ENCODE measurements at regions not wholly inside any gene's neighbourhood (a gene's known extent, or its start where the extent isn't known, plus 50 kb on each side); places are given as distances from the start of the nearest gene placed in this dataset.
"Not testable (repeated sequence)": the region's sequence is repeated elsewhere in the genome, so short reads cannot be mapped to it uniquely, and the experiment has no call there.

DNA sequence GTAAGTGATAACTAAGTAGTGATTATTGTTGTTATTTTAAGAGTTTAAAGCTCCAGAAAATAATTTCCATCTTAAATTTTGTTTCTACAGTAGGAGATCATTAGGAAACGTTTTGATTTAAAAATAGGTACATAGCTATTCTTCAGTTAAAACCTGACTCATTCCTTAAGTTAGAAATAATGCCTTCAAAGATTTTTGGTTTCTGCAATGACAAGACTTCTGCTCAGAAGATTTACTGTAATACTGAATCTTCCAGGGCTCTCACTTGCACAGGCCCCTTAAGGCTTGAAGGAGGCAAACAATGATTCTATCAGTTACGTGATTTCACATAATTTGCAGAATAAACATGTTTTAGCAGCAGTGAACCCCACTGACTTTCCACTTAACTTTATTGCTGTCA, 333.7 kb downstream of the RAD51AP2 start:
- DNase-seq = no peak

DNA sequence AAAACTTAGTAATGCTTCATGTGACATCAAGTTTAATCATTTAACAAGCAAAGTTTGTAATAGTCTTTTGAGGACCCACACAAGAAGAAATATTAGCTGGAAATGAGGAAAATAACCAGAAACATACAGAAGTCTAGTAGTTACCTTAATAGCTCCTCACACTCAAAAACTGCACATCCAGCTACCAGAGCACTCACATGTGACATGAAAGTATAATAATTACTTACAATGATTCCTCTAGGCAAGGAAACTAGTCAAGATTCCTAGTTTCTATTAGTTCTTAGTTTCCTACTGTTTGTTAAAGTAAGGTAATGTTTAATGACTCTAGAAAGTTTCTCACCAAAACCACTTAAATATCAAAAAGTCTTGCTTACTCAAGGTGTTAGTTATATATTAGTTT, 335.8 kb downstream of the RAD51AP2 start:
- no peak for DNase-seq

DNA sequence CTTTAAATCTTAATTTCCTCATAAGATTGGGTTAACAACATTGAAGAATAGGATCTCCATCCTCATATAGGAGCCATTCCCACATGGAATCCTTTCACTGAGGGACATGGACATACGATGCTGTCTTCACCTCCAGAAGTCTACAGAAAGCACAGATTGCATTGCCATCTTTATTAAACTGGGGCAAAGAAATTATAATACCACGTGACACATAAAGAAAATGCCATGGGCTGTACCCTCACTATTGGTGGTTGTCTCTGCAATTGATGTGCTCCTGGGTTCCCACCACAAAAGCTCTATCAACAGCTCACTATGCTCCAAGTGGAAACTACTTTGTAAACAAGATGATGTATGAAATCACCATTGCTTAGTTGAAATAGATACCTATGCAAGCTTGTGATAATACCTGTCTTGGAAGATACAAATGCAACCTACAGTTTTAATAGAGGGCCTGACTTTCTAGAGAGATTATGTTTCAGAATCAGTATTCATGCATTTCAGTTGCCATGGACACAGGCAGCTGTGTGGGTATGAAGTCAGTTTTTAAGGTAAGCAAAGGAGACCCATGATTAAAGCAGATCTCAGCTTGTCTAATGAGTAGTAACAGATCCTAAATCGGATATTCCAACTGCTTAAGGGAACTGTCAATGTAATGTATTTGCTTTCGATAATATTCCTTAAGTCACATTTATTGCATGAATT, 337.0 kb downstream of the RAD51AP2 start:
- DNase-seq = no peak

DNA sequence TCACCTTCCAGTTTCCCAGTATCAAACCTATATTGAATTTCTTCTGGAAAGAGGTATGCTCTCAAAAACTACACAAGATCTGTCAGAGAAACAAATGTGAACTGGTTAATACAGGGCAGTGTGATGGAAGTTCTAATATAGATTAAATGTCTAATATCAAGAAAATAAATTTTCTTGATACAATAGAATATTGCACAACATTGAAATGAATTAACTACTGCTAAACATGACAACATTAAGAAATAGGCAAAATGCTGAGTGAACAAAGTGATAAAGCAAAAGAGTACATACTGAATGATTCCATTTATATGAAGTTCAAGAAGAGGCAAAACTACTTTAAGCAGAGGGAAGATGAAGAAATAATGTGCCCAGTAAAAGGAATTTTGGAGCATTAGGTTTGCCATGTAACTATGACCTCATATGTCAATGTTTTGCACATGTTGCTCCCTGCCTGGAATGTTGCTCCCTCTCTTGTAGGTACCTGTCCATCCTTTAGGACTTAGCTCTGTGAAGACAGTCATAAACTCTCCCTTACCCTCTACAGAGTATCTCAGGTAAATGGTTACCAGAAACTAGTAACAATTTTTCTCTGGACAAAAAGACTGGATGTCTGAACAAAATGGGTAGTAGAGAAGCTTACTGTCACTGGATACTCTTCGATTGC, 339.0 kb downstream of the RAD51AP2 start:
- DNase-seq = no peak

DNA sequence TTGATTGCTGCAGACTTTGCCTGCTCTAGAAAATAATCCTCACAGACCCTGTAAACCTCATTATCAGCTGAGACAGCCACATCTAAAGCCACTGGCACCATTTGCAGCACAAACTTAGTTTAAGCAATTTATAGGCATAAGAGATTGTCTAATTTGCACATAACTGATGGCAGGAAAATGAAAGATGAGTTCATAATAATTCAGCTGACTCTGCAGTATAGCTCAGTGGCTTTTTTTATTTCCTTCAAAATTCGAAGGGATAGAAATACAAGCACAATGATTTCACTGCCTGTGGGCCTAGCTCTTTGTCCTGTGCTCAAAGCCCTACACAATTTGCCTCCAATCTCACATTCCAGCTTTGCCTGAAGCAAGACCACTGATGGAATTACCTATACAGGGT, 341.2 kb downstream of the RAD51AP2 start:
- DNase-seq = no peak

DNA sequence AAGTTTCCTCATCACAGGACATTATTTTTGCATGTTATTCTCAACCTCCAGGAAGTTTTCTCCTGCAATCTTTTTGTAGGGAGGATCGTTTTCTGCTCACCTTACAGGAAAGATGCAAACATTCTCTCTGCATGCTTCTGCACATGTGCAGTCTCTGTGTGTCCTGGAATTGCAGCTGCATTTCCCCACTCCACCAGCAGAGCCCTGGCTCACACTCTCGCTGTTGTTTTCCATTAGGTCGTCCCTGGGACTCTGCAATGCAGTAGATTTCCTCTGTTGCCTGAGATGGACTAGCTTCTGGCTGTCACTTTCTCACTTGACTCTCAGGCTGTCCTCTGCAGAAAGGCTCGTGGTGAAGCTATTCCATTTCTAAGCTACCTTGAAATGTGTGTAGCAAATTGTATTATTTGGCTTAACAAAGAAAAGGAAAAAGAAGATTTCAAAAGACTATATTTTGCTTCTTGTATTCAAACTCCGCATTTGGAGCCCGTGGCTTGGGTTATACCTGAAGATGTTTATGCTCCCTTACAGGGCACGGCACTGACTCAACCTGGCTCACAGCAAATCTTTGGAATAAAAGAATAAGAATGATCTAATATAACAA, 346.7 kb downstream of the RAD51AP2 start:
- no peak for DNase-seq

DNA sequence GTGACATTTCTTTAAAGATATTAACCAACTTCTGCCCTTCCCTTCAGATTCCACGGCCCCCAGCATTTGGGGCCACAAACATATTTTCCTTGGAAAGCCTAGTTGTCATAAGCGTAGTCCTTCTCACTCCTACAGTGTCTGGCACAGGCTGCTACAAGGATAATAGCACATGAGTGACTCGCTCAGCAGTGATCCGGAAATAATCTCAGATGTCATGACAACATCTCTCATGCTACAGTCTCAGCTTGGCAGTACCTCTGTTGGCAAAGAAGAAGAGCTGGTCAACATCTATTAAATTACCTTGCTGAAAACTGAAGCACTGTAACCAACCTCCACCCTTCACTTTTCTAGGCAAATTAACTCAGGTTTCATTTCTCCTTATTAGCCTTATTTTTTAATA, 351.7 kb downstream of the RAD51AP2 start:
- no peak for DNase-seq

DNA sequence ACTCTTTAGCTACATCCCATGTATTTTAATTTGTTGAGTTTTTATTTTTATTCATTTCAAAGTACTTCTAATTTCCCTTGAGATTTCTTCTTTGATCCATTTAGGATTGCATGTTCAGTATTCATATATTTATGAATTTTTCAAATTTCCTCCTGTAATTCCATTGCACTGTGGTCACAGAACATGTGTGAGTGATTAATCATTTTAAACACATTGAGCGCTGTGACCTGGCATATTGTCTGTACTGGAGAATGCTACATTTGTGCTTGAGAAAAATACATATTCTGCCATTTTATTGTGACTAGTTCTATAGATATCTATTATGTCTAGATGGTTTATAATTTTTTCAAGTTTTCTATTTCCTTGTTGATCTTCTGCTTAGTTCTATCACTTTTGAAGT, 353.7 kb downstream of the RAD51AP2 start:
- DNase-seq = no peak

DNA sequence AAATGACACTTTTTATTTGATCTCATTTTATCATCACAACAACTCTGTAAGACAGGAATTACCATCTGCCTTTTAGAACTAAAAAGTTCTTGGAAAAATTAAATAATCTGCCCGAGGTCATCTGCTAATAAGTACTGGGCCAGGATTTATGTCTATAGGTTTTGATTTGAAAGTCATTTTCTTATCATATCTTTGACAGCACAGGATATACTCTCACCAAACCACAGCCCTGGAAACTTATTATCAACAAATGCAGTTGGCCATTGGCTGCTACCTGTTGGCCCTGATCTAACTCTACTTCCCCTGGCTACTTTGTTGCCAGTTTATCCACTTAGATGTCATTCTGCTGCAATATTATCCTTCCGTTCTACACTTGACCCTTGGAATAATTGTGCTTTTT, 354.6 kb downstream of the RAD51AP2 start:
- DNase-seq = no peak

DNA sequence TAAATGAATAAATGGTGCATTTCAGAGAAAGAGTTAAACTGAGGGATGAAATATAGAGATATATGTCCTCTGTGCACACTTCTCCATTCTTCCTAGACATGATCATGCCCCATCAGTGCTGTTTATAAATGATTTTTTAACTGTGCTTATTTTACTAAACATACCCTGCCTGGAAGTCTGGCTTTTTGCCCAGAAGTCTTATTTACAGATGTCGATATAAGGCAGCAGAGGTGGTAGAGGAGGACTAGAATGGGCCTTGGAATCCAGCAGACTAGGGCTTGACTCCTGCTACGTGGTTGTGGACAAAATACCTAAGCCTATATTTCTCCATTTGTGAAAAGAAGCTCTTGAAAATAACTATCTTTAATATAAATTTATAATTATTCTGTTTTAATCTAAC, 355.5 kb downstream of the RAD51AP2 start:
- no peak for DNase-seq

DNA sequence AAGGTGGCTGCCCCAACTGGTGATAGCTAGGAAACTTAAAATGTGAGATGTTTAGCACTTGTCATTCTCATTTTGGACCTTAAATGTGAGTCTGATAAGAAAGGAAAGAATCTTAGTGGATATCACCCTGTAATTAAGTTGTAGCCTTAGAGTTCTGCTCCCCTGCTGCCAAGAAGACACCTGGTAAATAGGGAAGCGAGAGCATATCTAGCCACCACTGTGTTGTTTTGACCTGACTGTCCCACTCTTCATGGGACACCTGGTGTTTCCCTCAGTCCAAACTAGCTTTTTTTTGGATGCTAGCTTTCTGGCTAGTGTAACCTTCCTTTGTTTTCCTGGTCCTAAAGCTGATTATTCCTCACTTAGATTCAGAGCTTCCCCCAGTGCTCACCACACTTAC, 357.6 kb downstream of the RAD51AP2 start:
- no peak for DNase-seq

DNA sequence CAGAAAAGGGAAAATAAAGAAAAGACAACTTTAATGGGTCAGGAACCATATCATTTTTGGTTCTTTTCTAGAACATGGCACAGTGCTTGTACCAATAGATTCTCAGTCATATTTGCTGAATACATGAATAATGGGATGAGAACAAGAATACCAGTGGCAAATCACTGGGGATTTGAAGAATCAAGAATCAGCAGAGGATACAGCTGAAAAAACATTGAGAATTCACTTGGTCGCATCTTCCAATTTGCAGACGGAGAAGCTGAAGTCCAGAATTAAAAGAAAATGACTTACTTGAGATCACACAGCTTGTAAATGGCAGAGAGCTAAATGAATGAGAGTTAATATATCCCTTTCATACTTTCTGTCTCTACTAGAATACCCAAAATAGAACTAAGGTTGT, 362.2 kb downstream of the RAD51AP2 start:
- no peak for DNase-seq

DNA sequence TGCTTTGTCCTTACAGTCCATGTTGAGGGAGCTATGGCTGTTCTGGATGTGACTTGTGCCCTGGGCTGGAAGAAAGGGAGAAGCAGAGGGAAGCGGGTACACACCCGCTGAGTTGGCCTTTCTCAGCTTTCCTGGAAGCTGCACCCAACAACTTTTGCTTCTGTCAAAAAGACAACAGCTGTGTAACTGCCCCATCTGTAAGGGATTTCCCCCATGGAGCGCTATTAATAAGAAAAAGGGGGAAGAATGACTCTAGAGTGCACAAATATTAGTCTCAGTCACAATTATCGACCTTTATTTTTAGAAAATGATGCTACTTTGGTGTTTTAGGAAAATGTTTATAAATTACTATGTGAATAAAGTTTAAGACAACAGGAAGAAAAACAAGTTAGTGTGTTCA, 368.3 kb downstream of the RAD51AP2 start:
- DNase-seq = no peak

DNA sequence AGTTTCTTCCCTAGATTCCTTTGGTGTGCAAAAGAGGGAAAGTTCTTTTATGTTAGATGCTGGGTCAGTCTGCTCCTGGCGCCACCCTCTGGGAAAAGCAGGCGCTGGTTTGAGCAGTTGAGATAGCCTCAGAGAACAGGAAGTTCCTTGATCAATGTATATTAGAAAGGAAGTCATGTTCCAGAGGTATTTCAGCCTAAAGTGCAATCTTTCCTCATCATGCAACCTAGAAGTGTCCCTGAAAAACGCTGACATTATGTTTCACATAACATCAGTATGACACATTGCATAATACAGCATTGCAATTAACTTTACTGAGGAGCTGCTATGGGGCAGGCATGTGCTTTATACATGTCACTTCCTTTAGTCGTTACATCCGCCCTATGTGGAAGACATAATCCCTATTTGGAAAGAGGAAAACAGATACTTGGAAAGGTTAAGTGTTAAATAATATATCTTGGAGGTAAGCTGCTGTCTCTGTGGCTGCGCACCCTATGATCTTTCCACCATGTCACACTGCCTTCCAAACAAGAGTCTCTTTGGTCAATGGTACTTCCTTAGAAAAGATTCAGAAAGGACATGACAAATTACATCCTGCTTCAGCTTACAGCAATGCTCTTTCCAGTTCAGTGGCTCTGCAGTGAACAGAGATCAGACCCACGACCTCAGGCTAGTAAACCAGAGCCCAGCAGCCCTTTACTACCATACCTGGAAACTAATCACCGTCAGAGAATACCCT, 369.7 kb downstream of the RAD51AP2 start:
- no peak for DNase-seq

DNA sequence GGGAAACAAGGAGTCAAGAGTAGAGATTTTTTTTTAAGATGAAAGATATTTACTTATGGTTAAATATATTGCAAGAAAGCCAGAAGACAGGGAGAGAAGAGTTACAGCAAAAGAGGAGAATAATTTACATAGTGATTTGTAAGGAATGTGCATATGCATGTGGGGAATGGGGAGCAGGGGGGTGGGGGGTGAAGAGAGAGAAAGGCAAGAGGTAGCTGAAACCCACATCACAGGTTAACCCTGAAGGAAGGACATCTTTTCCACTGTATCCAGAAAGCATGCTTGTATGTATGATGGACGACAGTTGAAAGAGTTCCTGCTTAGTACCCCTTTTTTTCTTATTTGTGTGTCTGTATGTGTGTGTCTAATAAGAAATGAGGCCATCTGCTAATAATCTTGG, 371.9 kb downstream of the RAD51AP2 start:
- no peak for DNase-seq

DNA sequence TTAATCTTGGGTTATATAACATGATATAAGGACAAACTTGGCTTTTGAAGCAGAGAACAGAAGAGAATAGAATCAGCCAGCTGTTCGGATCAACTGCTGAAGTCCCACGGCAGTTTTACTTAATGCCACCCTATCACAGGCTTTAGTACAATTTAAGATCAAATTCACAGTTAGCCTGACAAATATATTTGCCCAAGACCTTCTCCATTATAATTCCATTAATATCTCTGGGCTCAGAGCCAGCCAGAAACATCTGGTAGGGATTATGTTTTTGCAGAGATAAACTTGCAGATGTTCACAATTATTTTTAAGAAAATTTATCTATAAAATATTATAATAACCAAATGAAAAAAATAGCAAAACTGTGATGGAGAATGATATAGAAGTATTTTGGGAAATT, 381.4 kb downstream of the RAD51AP2 start:
- no peak for DNase-seq

DNA sequence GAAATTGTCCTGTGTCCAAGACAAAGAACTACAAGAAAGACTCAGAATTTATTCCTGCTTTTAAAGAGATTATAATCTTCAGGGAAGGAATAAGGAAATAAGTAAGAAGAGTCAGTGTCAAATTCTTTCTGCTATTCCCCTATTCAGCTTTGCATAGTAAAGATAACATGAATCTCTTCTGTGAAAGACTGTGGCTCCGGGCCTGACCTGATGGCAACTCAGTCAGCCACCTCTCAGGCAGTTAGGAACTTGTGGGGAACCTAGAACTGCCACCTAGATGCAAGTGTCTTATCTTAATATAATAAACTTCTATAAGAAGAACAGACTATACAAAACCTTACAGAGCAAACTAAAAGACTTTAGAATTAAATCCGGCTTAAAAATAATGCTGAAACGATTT, 382.0 kb downstream of the RAD51AP2 start:
- DNase-seq = no peak

DNA sequence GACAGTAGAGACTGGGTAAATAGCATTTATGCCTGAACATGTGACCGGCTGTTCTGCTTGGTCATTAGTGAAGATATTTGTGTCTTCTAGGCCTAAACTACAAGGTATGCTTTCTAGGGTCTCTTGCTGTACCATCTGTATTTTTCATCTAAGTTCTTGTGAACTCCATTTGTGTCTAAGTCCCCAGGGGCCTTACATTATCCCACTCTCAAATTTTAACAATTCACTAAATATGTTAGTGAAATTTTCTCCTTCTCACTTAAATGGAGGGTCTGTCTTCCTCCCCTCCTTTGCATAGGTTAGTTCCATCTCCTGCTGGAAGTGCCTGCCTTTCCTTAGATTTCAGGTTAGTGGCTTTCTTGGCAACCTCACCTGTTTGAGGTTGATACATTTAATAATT, 382.6 kb downstream of the RAD51AP2 start:
- no peak for DNase-seq

DNA sequence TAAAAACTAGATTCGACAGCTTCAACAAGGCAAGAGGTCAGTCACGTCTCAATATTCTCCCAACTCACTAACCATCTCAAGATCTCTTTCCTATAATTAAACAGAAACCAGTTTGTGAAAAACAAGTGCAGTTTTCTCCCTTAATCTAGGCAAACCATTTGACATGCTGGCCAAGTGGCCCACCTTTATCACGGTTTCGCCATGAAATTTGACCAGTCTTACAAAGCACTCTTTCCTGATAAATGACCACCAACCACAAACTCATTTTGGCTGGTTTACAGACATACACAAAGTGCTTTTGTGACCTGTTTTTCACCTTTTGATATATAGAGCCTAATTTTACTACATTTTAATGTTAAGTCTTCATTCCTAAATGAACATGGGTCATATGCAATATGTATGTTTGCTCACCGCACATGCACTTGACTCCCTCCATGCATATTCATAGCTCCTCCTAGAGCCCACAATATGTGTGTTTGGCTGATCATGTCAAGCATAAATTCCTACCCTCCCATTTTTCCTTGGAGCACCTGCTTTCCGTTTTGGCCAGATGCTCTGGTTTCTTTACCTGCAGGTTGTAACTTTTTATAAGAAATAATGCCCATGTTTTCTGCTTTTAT, 385.1 kb downstream of the RAD51AP2 start:
- DNase-seq = no peak

DNA sequence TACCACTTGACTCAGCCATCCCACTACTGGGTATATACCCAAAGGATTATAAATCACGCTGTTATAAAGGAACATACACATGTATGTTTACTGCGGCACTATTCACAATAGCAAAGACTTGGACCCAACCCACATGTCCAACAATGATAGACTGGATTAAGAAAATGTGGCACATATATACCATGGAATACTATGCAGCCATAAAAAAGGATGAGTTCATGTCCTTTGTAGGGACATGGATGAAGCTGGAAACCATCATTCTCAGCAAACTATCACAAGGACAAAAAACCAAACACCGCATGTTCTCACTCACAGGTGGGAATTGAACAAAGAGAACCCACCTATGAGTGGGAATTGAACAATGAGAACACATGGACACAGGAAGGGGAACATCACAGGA, 387.6 kb downstream of the RAD51AP2 start:
- DNase-seq = not testable (repeated sequence)

DNA sequence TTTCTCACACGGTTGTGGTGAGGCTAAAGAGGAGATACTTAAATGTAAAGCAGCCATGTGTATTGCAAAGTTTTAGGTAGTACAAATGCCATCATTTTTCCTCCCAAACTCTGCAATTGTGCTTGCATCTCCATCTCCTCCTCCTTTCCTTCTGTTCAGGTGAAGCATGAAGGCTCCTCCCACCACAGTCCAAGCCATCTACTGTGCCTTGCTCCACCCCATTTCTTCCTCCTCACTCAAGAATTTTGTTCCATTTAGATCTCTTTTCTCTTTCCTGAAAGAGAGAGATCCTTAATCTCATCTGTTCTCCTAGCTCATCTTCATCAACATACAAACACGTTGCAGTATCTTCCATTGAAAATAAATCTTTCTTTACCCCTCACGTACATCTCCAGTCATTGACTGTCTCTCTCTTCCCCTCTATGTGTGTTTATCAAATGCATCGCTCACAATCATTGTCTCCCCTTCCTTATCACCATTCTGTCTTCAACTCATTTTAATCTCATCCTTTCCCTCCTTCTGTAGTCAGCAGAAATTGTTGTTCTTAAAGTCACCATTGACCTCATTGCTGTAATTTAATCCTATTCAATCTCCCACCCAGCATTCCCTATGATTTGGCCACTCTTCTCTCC, 392.1 kb downstream of the RAD51AP2 start:
- no peak for DNase-seq

DNA sequence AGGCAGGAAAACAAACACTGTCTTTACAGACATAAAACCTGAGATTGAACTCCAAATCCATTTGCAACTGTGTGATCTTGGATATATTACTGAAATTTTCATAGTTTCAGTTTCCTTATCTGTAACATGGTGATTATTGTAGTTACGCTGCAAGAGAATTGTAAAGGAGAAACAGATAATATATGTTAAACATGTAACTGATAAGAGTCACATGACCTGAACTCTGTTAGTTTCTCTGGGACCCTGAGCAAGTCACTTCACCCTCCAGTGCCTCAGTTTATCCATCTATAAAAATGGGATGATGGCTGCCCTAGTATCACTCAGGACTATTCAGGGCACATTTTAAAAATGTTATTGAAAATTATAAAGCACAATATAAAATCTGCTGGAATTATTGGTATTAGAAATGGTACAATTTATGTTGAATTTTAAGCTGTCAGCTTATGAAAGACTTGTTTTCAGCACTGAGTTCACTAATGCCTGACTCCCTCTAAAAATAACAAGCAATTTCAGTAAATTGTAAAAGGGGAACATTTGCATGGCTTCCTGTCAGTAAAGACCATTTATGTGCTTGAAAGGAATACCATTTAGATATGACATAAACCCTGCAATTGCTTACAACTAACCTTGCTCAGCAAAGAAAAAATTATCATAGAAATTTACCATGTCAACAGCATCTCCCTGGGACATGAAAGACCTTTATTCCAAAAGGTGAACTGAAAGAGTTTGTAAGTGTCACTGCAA, 393.5 kb downstream of the RAD51AP2 start:
- no peak for DNase-seq

Measured in NCI-H1694 treated with DMSO at 0.1 percent for 48 hours (cell line).